HepG2 (cell line): ENCODE measurements at regions not wholly inside any gene's neighbourhood (a gene's known extent, or its start where the extent isn't known, plus 50 kb on each side); places are given as distances from the start of the nearest gene placed in this dataset.

Experiments
- ATAC-seq: fragments of 200-7000 bp; cut with Tn5 transposase; 3 replicates; pipeline ENCODE4 v1.9.1; 2020; ENCODE audit warnings: mild to moderate bottlenecking, moderate library complexity
- BruUV-seq: library from RNA; stranded (reverse); fragments of 400-500 nt; replicated peaks from 2 replicates; lab custom pipeline; 2021; lab: Mats Ljungman, UMichigan
- CTCF ChIA-PET: fragments of 300-600 bp; formaldehyde crosslinking; extraction: SDS; loops from one replicate; lab custom pipeline; 2021; ENCODE audit warnings: low total read pairs, inconsistent platforms, low intra/inter-chr PET ratio; lab: Yijun Ruan, JAX
- POLR2A ChIA-PET: fragments of 350-600 bp; sonication (Branson Sonifier 250); formaldehyde crosslinking; loops from one replicate; lab custom pipeline; 2020; ENCODE audit warnings: antibody characterized with exemption, inconsistent platforms; lab: Yijun Ruan, JAX
- DNase-seq: peaks from one replicate; pipeline ENCODE4 v3.0.0-alpha.2; 2015; ENCODE audit warnings: low spot score
- FAIRE-seq: peaks from 3 replicates; lab custom pipeline; 2011; peaks lifted over from hg19 to GRCh38; lab: Jason Lieb, UNC
- H2AFZ ChIP-seq: one replicate; pipeline ENCODE4 v1.6.1; 2011; ENCODE audit warnings: low read length, inconsistent platforms
- H3K27ac ChIP-seq: fragments of 300-600 bp; 3 replicates; pipeline ENCODE4 v1.8.0; 2011; ENCODE audit warnings: mixed run types, mild to moderate bottlenecking, mixed read lengths, low read length, inconsistent platforms; ENCODE audit not compliant: insufficient read depth; ENCODE audit errors: extremely low read length
- H3K27me3 ChIP-seq, 2 experiments: fragments of 200-600 bp in 1 of 2; 2 replicates in 1 of 2; 3 replicates in 1 of 2; pipeline versions ENCODE4 v1.6.0 to v1.8.0; 2011; ENCODE audit warnings: low read length in 2 of 2, mild to moderate bottlenecking in 2 of 2, moderate library complexity in 2 of 2, inconsistent platforms in 1 of 2; ENCODE audit not compliant: insufficient read depth in 2 of 2, control insufficient read depth in 1 of 2
- H3K36me3 ChIP-seq, 2 experiments: fragments of 200-600 bp in 1 of 2; replicated peaks in 1 of 2; 2 replicates in 1 of 2; 3 replicates in 1 of 2; pipeline versions ENCODE4 v1.5.1 to v1.8.0; 2011; ENCODE audit warnings: low read length in 2 of 2, inconsistent platforms in 1 of 2; ENCODE audit not compliant: insufficient read depth in 2 of 2, control insufficient read depth in 1 of 2
- H3K4me1 ChIP-seq: 2 replicates; pipeline ENCODE4 v1.5.1; 2012; ENCODE audit warnings: low read length, inconsistent platforms; ENCODE audit not compliant: insufficient read depth
- H3K4me2 ChIP-seq: 2 replicates; pipeline ENCODE4 v1.6.0; 2011; ENCODE audit warnings: low read depth, low read length, inconsistent platforms
- H3K4me3 ChIP-seq, 3 experiments: fragments of 200-600 bp in 1 of 3; sonication (generic), shearing (Covaris generic) in 1 of 3; replicated peaks in 1 of 3; 2 replicates each; pipeline ENCODE4 v1.5.1; 2011 to 2016; ENCODE audit warnings: low read length in 3 of 3, inconsistent platforms in 2 of 3, low read depth in 2 of 3, mild to moderate bottlenecking in 2 of 3, control low read depth in 1 of 3, mixed read lengths in 1 of 3; ENCODE audit not compliant: insufficient read depth in 1 of 3
- H3K79me2 ChIP-seq: one replicate; pipeline ENCODE4 v1.6.1; 2011; ENCODE audit warnings: low read length, inconsistent platforms; ENCODE audit not compliant: insufficient read depth
- H3K9ac ChIP-seq: 2 replicates; pipeline ENCODE4 v1.6.0; 2011; ENCODE audit warnings: mild to moderate bottlenecking, low read depth, low read length, inconsistent platforms; ENCODE audit not compliant: insufficient read depth
- H3K9me3 ChIP-seq: 2 replicates; pipeline ENCODE4 v1.5.1; 2012; ENCODE audit warnings: mild to moderate bottlenecking, low read length
- H4K20me1 ChIP-seq: 2 replicates; pipeline ENCODE4 v1.6.0; 2011; ENCODE audit warnings: inconsistent platforms, mild to moderate bottlenecking, low read length, moderate library complexity; ENCODE audit not compliant: insufficient read depth
- CBX1 ChIP-seq: IDR thresholded peaks from one replicate; pipeline ENCODE4 v1.6.1; 2016; ENCODE audit warnings: antibody characterized with exemption, low read depth
- ERF ChIP-seq: IDR thresholded peaks from 2 replicates; pipeline ENCODE4 v1.6.1; 2018; ENCODE audit warnings: missing biosample characterization, missing genetic modification reagents
- HDAC6 ChIP-seq: fragments of 200-600 bp; sonication (generic); IDR thresholded peaks from 2 replicates; pipeline ENCODE4 v1.7.0; 2017; ENCODE audit warnings: mild to moderate bottlenecking, antibody characterized with exemption, low read length, low read depth
- KDM3A ChIP-seq: IDR thresholded peaks from 2 replicates; pipeline ENCODE4 v1.6.1; 2018; ENCODE audit warnings: low read depth, missing compliant biosample characterization
- LBX2 ChIP-seq: sonication (generic); formaldehyde crosslinking; IDR thresholded peaks from 2 replicates; pipeline ENCODE4 v1.5.0; 2020; ENCODE audit warnings: missing genetic modification reagents, mild to moderate bottlenecking, borderline replicate concordance
- NCOA2 ChIP-seq: sonication (generic); formaldehyde crosslinking; IDR thresholded peaks from 2 replicates; pipeline ENCODE4 v1.8.0; 2022; ENCODE audit warnings: inconsistent platforms
- ZNF660 ChIP-seq: sonication (generic); formaldehyde crosslinking; IDR thresholded peaks from 2 replicates; pipeline ENCODE4 v1.5.1; 2020; ENCODE audit warnings: mild to moderate bottlenecking, low read depth, missing genetic modification reagents, borderline replicate concordance
- ZNF850 ChIP-seq: sonication (generic); formaldehyde crosslinking; conservative IDR thresholded peaks from 2 replicates; pipeline ENCODE4 v1.9.0; 2021; ENCODE audit warnings: mild to moderate bottlenecking, missing genetic modification reagents
- WGBS: methylation state at CpG from one replicate; pipeline ENCODE4 v1.1.6; 2017; ENCODE audit warnings: low lambda C conversion rate; 5-methylcytosine and 5-hydroxymethylcytosine counted together
- in situ Hi-C: cut with HindIII; loops from 2 replicates; pipeline ENCODE4 v1.10.0; 2017; ENCODE audit warnings: low pct_unique_long_range_greater_than_20kb; ENCODE audit not compliant: extremely low pct_ligation_motif_present
- intact Hi-C: fragments of 100-400 bp; cut with micrococcal nuclease; formaldehyde crosslinking; loops from one replicate; pipeline ENCODE4 v1.10.0; 2022; ENCODE audit not compliant: unreplicated experiment
- TF ChIP-seq, protein P1 (sequence below): sonication (generic); formaldehyde crosslinking; conservative IDR thresholded peaks from 2 replicates; pipeline ENCODE4 v1.4.0; 2020; ENCODE audit warnings: missing genetic modification reagents
- TF ChIP-seq, protein P2 (sequence below), 2 experiments: fragments of 450-650 bp in 1 of 2; sonication (generic) in 1 of 2; formaldehyde crosslinking; IDR thresholded peaks; 2 replicates each; pipeline versions ENCODE4 v1.5.0 to v1.8.0; 2020 to 2022; ENCODE audit warnings: mild to moderate bottlenecking in 1 of 2, missing genetic modification reagents in 1 of 2

- Histone ChIP-seq H3K9me3 (no peaks in the 10 kb centered on the region), H4K20me1 (no peaks in the 10 kb centered on the region), H3K4me3 (no peak overlapping the region), H3K36me3 (no peaks in the 10 kb centered on the region), H3K79me2 (no peaks in the 10 kb centered on the region), H3K4me2 (no peak overlapping the region), H3K9ac (no peak overlapping the region), H3K27ac (no peak overlapping the region), H3K27me3 (no peaks in the 10 kb centered on the region), H3K4me1 (no peaks in the 10 kb centered on the region), H2AFZ (no peak overlapping the region)
- ATAC-seq = no peak
- FAIRE-seq = no peak
- DNase-seq = no peak
- in situ Hi-C loops (no loop called here), intact Hi-C loops (no loop called here)
- POLR2A ChIA-PET = no interaction called here
- TF ChIP-seq LBX2 (CRISPR knock-in tag) (no peak), ZNF660 (no peak), KDM3A (CRISPR knock-in tag) (no peak), NCOA2 (CRISPR knock-in tag) (no peak), ZNF850 (CRISPR knock-in tag) (no peak), ERF (CRISPR knock-in tag) (no peak)
- TF ChIP-seq, protein P1, sequence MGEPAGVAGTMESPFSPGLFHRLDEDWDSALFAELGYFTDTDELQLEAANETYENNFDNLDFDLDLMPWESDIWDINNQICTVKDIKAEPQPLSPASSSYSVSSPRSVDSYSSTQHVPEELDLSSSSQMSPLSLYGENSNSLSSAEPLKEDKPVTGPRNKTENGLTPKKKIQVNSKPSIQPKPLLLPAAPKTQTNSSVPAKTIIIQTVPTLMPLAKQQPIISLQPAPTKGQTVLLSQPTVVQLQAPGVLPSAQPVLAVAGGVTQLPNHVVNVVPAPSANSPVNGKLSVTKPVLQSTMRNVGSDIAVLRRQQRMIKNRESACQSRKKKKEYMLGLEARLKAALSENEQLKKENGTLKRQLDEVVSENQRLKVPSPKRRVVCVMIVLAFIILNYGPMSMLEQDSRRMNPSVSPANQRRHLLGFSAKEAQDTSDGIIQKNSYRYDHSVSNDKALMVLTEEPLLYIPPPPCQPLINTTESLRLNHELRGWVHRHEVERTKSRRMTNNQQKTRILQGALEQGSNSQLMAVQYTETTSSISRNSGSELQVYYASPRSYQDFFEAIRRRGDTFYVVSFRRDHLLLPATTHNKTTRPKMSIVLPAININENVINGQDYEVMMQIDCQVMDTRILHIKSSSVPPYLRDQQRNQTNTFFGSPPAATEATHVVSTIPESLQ (CRISPR knock-in tag) = no peak
- WGBS = 3% methylated on average over 1 of the region's 1 CpG
- BruUV-seq = no TSS peak
- CTCF ChIA-PET = no interaction called here
These were observed 85.8 kb downstream of the SNX18 start for GRCh38 chr5:54603372-54603771.

DNA sequence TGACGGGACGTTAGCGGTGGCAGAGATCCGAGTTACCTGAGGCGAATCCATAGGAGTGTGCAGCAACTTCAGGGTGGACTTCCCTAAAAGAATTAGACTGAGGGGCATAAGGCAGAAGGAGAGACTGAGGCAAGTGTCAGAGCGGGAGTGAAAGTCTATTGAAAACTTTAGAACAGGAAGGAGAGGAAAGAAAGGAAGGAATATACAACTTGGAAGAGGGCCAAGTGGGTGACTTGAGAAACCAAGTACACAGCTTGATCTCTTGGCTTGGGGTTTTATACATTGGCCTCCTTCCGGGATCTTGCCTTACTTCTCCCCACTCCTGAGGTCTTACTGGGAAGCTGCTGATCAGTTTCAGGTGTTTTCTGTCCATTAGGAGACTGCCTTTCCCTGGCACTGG is 84.9 kb downstream of the SNX18 start:
- H3K9ac ChIP-seq = no peak overlapping the region
- intact Hi-C loops (no loop called here), in situ Hi-C loops (no loop called here)
- ATAC-seq = no peak
- no peak overlapping the region for H2AFZ ChIP-seq
- no peaks in the 10 kb centered on the region for H3K79me2 ChIP-seq
- no peaks in the 10 kb centered on the region for H3K9me3 ChIP-seq
- 39% methylated on average over 7 of the region's 7 CpGs for WGBS
- FAIRE-seq = no peak
- POLR2A ChIA-PET = no interaction called here
- H4K20me1 ChIP-seq = no peaks in the 10 kb centered on the region
- no TSS peak for BruUV-seq
- H3K27ac ChIP-seq = no peak overlapping the region
- no peak for TF ChIP-seq CBX1
- no peak for TF ChIP-seq HDAC6
- TF ChIP-seq, protein P2, sequence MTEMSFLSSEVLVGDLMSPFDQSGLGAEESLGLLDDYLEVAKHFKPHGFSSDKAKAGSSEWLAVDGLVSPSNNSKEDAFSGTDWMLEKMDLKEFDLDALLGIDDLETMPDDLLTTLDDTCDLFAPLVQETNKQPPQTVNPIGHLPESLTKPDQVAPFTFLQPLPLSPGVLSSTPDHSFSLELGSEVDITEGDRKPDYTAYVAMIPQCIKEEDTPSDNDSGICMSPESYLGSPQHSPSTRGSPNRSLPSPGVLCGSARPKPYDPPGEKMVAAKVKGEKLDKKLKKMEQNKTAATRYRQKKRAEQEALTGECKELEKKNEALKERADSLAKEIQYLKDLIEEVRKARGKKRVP (CRISPR knock-in tag; IDR thresholded peaks at IDR 0.05) = no peak
- no peak overlapping the region for H3K4me2 ChIP-seq
- no peak for DNase-seq
- CTCF ChIA-PET = no interaction called here
- H3K4me1 ChIP-seq = no peaks in the 10 kb centered on the region
- no peaks in the 10 kb centered on the region for H3K27me3 ChIP-seq
- no peaks in the 10 kb centered on the region for H3K36me3 ChIP-seq
- H3K4me3 ChIP-seq = no peak overlapping the region
